HG03521 (cell line): ENCODE measurements at regions not wholly inside any gene's neighbourhood (a gene's known extent, or its start where the extent isn't known, plus 50 kb on each side); places are given as distances from the start of the nearest gene placed in this dataset.
"Not testable (repeated sequence)": the region's sequence is repeated elsewhere in the genome, so short reads cannot be mapped to it uniquely, and the experiment has no call there.

Experiments used
- ATAC-seq: cut with Tn5 transposase; IDR thresholded peaks from one replicate; pipeline ENCODE4 v1.9.1; 2021; ENCODE audit warnings: mild to moderate bottlenecking, moderate library complexity; ENCODE audit not compliant: unreplicated experiment

DNA sequence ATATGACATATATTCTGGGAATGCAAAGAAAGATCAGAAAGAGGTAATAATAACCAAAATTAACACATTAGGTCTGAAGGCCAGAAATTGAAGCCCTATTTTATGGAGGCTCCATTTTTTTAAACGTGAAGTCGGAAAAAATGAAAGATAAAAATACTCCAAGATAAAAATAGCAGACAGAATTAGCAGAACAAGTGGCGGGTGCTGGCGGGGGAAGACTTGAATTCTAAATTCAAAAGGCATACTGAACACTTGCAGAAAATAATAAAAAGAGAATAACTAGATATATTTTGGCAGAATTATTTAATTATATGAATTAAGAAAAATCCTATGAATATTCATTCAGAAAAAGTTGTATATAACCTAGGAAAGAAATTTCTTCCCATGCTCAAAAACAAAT, 543.7 kb upstream of the ACO1 start:
- ATAC-seq = no peak

GRCh38 chr9:31847963-31848362, 536.5 kb upstream of the ACO1 start:
- no peak for ATAC-seq

DNA sequence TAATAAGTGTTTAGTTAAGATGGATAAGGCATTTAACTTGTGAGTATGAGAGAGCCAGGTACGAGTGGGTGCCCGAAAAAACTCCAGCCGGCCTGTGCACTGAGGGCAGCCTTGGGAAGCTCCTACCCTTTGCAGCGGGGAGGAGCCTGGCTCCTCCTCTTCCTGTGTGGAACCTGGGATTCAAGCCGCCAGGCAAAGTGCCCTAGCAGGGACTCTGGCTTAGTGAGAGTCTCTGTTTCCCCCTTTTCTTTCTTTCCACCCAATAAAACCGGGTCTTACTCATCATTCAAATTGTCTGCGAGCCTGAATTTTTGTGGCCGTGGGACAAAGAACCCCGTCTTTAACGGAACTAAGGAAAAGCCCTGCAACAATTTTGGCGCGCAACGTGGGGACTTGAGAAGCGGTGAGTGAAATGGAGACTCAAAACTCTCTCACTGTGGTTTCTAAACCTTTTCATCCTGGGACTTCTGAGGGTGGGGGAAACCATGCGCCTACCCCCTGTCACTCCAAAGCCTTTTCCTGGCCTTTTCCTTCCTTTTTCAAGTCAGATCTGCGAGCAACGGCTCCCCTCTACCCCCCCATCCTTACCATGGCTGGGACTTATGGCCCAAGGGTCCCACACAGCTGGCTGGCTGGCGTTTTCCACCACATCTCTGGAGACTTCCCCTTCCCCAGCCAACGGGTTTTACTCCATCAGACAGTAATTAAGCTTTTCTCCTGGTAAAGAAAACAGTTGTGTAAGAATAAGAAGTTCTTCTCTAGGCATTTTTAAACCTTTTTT, 535.7 kb upstream of the ACO1 start:
- ATAC-seq = no peak

GRCh38 chr9:31854187-31854586, 530.3 kb upstream of the ACO1 start:
- no peak for ATAC-seq

DNA sequence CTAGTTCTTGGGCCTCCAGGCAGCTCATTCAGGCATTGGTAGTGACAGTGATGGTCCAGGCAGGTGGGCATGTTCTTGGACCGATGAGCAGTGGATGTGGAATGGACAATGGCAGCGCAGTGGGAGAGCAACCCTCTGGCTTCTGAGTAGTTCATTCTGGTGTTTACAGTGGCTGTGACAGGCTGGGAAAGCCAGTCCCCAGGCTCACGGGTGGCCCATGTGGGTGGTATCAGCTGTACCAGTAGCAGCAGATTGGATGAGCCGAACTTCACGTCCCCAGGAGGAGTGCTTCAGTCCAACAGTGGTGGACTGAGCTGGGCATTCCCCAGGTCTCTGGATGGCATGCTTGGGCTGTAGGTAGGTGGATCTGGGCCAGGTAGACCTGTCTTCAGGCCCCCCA, 515.6 kb upstream of the ACO1 start:
- ATAC-seq = no peak

DNA sequence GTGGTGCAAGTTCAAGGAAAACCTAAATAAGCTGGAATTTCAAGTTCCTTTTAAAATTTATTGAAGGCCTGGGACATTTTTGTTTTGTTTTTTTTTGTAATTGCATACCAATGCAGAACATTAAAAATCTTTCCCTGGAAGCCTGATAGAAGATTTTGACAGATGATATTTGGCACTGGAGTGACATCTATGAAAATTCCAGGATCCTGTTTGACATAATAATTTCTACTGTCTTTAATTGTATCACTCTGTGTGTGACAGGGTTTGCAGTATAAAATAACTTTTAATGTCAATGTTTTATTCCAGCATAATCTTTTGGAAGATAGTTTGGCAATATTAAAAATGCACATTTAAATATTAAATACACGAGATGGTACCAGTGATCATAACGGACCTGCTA, 514.2 kb upstream of the ACO1 start:
- ATAC-seq = no peak

- ATAC-seq = no peak
These were observed 510.7 kb upstream of the ACO1 start for GRCh38 chr9:31873722-31874121.

GRCh38 chr9:31894008-31894407, 490.4 kb upstream of the ACO1 start:
- no peak for ATAC-seq

DNA sequence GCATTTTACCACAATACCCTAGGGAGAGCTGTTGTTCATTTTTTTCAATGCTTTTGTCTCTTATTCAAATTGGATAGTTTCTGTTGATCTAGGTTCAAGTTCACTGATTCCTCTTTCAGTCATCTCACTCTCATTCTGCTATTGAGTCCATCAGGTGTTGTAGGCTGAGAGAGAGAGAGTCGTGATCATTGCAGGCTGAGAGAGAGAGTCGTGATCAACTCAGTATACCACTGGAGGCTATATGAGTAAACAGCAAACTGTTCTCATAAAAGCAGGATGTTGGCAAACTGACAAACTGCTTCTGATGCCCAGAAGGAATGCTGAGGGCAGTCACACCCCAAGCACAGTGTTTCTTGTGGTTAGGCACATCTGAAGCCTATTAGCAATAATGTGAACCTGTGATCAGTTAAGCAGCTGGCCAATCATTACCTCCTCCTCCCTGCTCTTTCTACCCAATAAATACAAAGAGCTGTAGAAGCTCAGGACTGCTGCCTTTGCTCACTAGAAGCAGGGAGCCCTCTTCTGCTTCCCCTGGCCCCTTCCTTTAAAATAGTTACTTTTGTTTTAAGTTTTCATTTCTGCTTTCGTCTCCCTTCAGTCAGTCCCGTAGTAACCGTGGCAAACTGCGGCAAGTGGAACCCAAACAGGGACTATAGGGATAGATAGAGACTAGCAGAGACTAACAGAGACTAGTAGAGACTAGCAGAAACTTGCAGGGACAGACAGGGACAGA, 476.1 kb upstream of the ACO1 start:
- peak; percentile 82 for ATAC-seq

DNA sequence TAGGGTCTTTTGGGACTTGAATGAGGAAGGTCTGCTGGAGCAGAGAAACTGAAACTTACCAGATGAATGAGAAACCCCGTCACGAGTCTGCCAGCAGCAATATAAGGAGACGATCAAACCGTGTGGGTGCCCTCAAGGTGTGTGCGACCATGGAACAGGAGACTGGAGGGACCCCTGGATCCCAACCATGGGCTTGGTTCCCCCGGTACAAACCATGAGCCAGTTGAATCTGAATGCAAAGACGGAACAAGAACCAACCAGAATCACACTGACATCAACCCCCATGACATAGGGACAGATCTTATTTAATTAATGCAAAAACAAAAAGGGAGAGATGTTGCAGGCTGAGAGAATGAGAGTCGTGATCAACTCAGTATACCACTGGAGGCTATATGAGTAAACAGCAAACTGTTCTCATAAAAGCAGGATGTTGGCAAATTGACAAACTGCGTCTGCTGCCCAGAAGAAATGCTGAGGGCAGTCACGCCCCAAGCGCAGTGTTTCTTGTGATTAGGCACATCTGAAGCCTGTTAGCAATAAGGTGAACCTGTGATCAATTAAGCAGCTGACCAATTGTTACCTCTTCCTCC, 475.5 kb upstream of the ACO1 start:
- peak; percentile 30 for ATAC-seq

DNA sequence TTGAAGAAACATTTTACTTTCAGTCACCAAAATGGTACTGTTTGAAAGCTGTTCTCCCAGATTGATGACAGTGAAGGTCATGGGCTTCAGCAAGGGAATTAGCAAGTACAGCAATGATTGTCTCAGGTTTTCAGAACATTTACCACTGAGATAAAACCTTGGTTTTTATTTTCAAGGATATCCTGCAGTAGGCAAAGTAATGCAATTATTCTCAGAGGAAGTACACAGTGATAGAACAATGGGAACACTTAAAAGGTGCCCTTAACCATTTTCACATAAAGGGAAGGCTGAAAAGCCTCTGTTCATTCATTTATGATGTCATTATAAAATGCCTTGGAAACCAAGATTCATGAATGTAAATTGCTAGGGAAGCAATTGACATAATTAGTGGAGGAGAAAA, 471.8 kb upstream of the ACO1 start:
- ATAC-seq = no peak

GRCh38 chr9:31916591-31917241, 467.7 kb upstream of the ACO1 start:
- ATAC-seq = no peak

DNA sequence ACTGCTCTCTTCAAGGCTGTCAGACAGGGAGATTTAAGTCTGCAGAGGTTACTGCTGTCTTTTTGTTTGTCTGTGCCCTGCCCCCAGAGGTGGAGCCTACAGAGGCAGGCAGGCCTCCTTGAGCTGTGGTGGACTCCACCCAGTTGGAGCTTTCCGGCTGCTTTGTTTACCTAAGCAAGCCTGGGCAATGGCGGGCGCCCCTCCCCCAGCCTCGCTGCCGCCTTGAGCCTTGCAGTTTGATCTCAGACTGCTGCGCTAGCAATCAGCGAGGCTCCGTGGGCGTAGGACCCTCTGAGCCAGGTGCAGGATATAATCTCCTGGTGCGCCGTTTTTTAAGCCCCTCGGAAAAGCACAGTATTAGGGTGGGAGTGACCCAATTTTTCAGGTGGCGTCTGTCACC, 446.7 kb upstream of the ACO1 start:
- ATAC-seq = not testable (repeated sequence)

GRCh38 chr9:31950756-31951155, 433.7 kb upstream of the ACO1 start:
- ATAC-seq = no peak

- ATAC-seq = no peak
These were observed 425.9 kb upstream of the ACO1 start for GRCh38 chr9:31958572-31958971.

DNA sequence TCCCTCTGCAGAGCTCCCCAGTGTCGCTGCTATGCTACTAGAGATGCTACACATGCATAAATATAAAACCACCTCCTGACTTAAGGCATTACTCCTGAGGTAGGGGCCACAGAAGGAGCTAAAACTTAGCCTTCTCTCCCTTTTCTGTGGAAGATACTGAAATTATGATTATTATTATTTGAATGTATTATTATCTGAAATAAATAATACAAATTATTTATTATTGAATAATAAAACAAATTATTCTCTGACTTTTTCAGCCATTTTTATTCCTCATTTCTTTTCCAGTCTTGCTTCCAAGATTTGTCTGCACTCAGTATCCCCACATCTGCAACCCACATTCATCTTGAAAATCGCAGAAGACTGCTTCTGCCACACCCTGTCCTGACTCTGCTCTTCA, 414.9 kb upstream of the ACO1 start:
- no peak for ATAC-seq

- ATAC-seq = no peak
These were observed 400.5 kb upstream of the ACO1 start for GRCh38 chr9:31983895-31984294.

DNA sequence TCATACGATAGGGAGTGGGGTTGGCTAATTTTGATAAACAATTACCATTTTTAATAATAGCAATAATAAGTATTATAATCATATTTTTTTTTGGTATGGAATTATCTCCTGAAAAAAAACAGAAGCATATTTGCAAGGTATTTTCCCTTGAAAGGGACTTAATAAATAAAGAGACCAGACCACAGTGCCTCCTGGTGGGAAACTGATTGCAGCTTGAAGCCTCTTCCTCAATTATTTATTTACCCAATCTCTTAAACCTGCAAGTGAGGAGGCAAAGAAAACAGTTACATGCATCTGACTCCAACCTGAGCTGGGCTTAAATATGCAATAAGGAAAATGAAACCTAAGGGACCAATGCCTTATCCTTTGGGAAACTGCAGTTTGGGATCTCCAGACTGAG, 388.1 kb upstream of the ACO1 start:
- ATAC-seq = no peak

DNA sequence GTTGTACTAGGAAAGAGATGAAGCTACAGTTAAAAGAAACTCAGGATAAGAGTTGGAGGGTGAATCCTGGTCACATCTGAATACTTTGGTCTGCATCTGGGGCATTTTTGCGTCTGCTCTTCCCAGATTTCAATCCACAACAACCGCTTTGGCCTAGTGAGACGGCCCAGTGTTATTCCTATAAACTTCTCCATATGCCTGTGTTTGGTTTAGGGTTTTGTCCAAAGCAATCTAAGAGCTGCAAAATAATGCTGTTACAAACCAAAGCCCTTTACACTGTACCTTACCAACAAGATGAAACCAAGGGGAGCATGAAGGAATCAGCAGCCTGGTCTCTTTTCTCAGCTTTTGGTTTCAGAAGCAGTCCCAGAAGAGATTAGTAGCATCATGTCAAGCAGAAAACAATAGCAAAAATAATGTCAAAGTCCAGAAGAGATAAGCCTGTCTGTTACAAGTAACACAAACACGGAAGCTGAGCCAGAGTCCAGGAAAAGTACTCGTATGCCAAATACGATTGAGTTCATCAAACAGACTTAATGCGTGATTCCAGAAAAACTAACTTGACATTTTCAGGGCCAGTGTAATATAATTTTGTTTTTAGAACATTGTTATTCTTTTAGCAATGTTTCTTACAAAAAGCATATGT, 379.9 kb upstream of the ACO1 start:
- ATAC-seq = no peak

DNA sequence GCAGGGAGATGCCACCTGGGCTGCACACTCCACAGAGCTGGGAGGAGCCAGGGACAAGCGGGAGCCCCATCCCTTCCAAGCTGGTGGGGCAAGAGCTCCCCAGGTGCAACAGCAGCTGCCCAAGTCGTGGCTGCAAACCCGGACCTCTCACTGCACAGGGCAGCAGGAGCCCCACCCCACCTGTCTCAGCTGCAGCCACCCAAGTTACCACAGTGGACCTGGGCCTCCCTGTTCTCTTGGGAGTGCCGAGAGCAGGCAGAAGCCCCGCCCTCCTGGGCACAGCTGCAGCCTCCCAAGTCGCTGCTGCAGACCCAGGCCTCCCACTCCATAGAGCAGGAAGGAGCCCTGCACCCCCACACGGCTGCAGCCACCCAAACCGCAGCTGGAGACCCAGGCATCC, 374.1 kb upstream of the ACO1 start:
- no peak for ATAC-seq

DNA sequence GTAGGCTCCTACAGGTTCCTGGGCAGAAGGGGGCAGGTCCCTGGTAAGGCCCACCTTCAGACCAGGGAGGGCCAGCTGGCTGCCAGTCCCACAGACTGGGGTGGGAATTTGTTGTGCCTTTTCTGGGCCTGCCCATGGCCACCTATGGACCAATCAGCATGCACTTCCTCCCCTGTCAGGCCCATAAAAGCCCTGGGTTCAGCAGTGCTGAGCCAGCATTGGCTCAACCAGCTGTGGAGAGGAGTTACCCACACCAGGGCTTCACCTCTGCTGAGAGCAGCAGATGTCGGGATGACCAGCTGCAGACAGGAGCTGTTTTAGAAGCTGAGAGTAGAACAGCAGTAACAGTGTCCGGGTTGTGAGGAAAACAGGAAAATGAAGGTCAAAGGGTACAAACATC, 373.4 kb upstream of the ACO1 start:
- ATAC-seq = no peak
